ENCODE measurements at regions not wholly inside any gene's neighbourhood (a gene's known extent, or its start where the extent isn't known, plus 50 kb on each side); places are given as distances from the start of the nearest gene placed in this dataset.

- H3K27me3 ChIP-seq (ENCODE audit: control insufficient read depth, insufficient read depth, low read length) = no peaks in the 10 kb centered on the region
- POLR2A ChIA-PET = no interaction called here
- CTCF ChIA-PET = no interaction called here
- H3K36me3 ChIP-seq (ENCODE audit: control insufficient read depth, insufficient read depth, low read length) = no peaks in the 10 kb centered on the region
- no peak for DNase-seq (ENCODE audit: low read depth)
- TF ChIP-seq CTCF (IDR thresholded peaks at IDR 0.05; ENCODE audit: insufficient read depth, low read depth, low read length) = no peak
- no peak overlapping the region for H3K4me3 ChIP-seq (ENCODE audit: low read depth, low read length)
Observed at GRCh38 chr5:89187268-89187667, 304.3 kb upstream of the MEF2C start.

GRCh38 chr5:89181546-89181945, 298.6 kb upstream of the MEF2C start:
- H3K36me3 ChIP-seq (ENCODE audit: control insufficient read depth, insufficient read depth, low read length) = no peaks in the 10 kb centered on the region
- no peak for TF ChIP-seq CTCF (IDR thresholded peaks at IDR 0.05; ENCODE audit: insufficient read depth, low read depth, low read length)
- ChIA-PET CTCF (no interaction called here), POLR2A (no interaction called here)
- DNase-seq (ENCODE audit: low read depth) = no peak
- no peak overlapping the region for H3K4me3 ChIP-seq (ENCODE audit: low read depth, low read length)
- H3K27me3 ChIP-seq (ENCODE audit: control insufficient read depth, insufficient read depth, low read length) = no peaks in the 10 kb centered on the region

GRCh38 chr5:89179731-89180130, 296.7 kb upstream of the MEF2C start:
- Histone ChIP-seq H3K36me3 (ENCODE audit: control insufficient read depth, insufficient read depth, low read length) (no peaks in the 10 kb centered on the region), H3K4me3 (ENCODE audit: low read depth, low read length) (no peak overlapping the region), H3K27me3 (ENCODE audit: control insufficient read depth, insufficient read depth, low read length) (no peaks in the 10 kb centered on the region)
- no peak for DNase-seq (ENCODE audit: low read depth)
- POLR2A ChIA-PET = no interaction called here
- TF ChIP-seq CTCF (IDR thresholded peaks at IDR 0.05; ENCODE audit: insufficient read depth, low read depth, low read length) = no peak
- CTCF ChIA-PET = no interaction called here

GRCh38 chr5:89178541-89178940, 295.6 kb upstream of the MEF2C start:
- ChIA-PET CTCF (interaction anchor here (1.2 kb wide), 1 partner anchor 12 kb away, joined by 4 read pairs; no protein-coding TSS in a partner anchor), POLR2A (no interaction called here)
- no peak for TF ChIP-seq CTCF (IDR thresholded peaks at IDR 0.05; ENCODE audit: insufficient read depth, low read depth, low read length)
- H3K27me3 ChIP-seq (ENCODE audit: control insufficient read depth, insufficient read depth, low read length) = no peaks in the 10 kb centered on the region
- H3K36me3 ChIP-seq (ENCODE audit: control insufficient read depth, insufficient read depth, low read length) = no peaks in the 10 kb centered on the region
- no peak overlapping the region for H3K4me3 ChIP-seq (ENCODE audit: low read depth, low read length)
- no peak for DNase-seq (ENCODE audit: low read depth)

- POLR2A ChIA-PET = no interaction called here
- DNase-seq (ENCODE audit: low read depth) = no peak
- CTCF ChIA-PET = no interaction called here
- no peak for TF ChIP-seq CTCF (IDR thresholded peaks at IDR 0.05; ENCODE audit: insufficient read depth, low read depth, low read length)
- Histone ChIP-seq H3K27me3 (ENCODE audit: control insufficient read depth, insufficient read depth, low read length) (no peaks in the 10 kb centered on the region), H3K4me3 (ENCODE audit: low read depth, low read length) (no peak overlapping the region), H3K36me3 (ENCODE audit: control insufficient read depth, insufficient read depth, low read length) (no peaks in the 10 kb centered on the region)
Observed at GRCh38 chr5:89173528-89173927, 290.5 kb upstream of the MEF2C start.

Measured in BJ (cell line).